Right ventricle myocardium inferior (tissue), 1 donor: ENCODE measurements at regions not wholly inside any gene's neighbourhood (a gene's known extent, or its start where the extent isn't known, plus 50 kb on each side); places are given as distances from the start of the nearest gene placed in this dataset.

Experiments used
- ATAC-seq: fragments of 200-7000 bp; cut with Tn5 transposase; one replicate; pipeline ENCODE4 v1.9.1; 2020; ENCODE audit warnings: mild to moderate bottlenecking, moderate library complexity
- DNase-seq: peaks from one replicate; pipeline ENCODE4 v3.0.0; 2021; ENCODE audit errors: missing footprints
- intact Hi-C: fragments of 100-400 bp; cut with DNase I; formaldehyde crosslinking; loops from one replicate; pipeline ENCODE4 v1.11.0; 2022
- donor health status: DM: no; HTN: yes; CAD: no; lungs with severe emphysema.

- intact Hi-C loops: no loop called here
- DNase-seq (no peak), ATAC-seq (no peak)
Measured at GRCh38 chr1:108033550-108033951, 68.6 kb upstream of the VAV3 start.

GRCh38 chr1:108028841-108029388, 63.9 kb upstream of the VAV3 start:
- DNase-seq (no peak), ATAC-seq (no peak)
- intact Hi-C loops: no loop called here

GRCh38 chr1:108027389-108027788, 62.4 kb upstream of the VAV3 start:
- DNase-seq (no peak), ATAC-seq (no peak)
- intact Hi-C loops: no loop called here

GRCh38 chr1:108017698-108018097, 52.7 kb upstream of the VAV3 start:
- DNase-seq: no peak
- intact Hi-C loops: no loop called here
- no peak for ATAC-seq

- intact Hi-C loops: no loop called here
- no peak for DNase-seq
- peak; percentile 72 for ATAC-seq
Measured at GRCh38 chr1:108016451-108016920, 51.5 kb upstream of the VAV3 start.
